NCI-H2171 (cell line): ENCODE measurements at regions not wholly inside any gene's neighbourhood (a gene's known extent, or its start where the extent isn't known, plus 50 kb on each side); places are given as distances from the start of the nearest gene placed in this dataset.
"Not testable (repeated sequence)": the region's sequence is repeated elsewhere in the genome, so short reads cannot be mapped to it uniquely, and the experiment has no call there.

Experiments used
- DNase-seq: peaks from one replicate; lab custom pipeline; 2025; lab: John Stamatoyannopoulos, UW

GRCh38 chr11:92111287-92111686 is 113.3 kb upstream of the FAT3 start:
- no peak for DNase-seq

- DNase-seq, result no peak
Measured at GRCh38 chr11:92109466-92109865, 115.2 kb upstream of the FAT3 start.

GRCh38 chr11:92107331-92107730 is 117.3 kb upstream of the FAT3 start:
- DNase-seq, result no peak

- DNase-seq, result no peak
Measured at GRCh38 chr11:92104349-92104748, 120.3 kb upstream of the FAT3 start.

GRCh38 chr11:92101920-92102319 is 122.7 kb upstream of the FAT3 start:
- DNase-seq, result no peak

- no peak for DNase-seq
Measured at GRCh38 chr11:92099183-92099582, 125.4 kb upstream of the FAT3 start.

GRCh38 chr11:92098172-92098571 is 126.4 kb upstream of the FAT3 start:
- DNase-seq, result no peak

- no peak for DNase-seq
Measured at GRCh38 chr11:92087725-92088537, 136.7 kb upstream of the FAT3 start.

GRCh38 chr11:92083123-92083522 is 141.5 kb upstream of the FAT3 start:
- DNase-seq, result no peak

GRCh38 chr11:92082652-92083051 is 142.0 kb upstream of the FAT3 start:
- no peak for DNase-seq

- not testable (repeated sequence) for DNase-seq
Measured at GRCh38 chr11:92074498-92074897, 150.1 kb upstream of the FAT3 start.

- no peak for DNase-seq
Measured at GRCh38 chr11:92071660-92072059, 153.0 kb upstream of the FAT3 start.

GRCh38 chr11:92070026-92070889 is 154.4 kb upstream of the FAT3 start:
- DNase-seq, result no peak

- no peak for DNase-seq
Measured at GRCh38 chr11:92067016-92067415, 157.6 kb upstream of the FAT3 start.

- no peak for DNase-seq
Measured at GRCh38 chr11:92061456-92062062, 163.1 kb upstream of the FAT3 start.

- DNase-seq, result no peak
Measured at GRCh38 chr11:92057849-92058442, 166.7 kb upstream of the FAT3 start.

GRCh38 chr11:92053216-92053615 is 171.4 kb upstream of the FAT3 start:
- no peak for DNase-seq

- DNase-seq, result no peak
Measured at GRCh38 chr11:92050305-92050704, 174.3 kb upstream of the FAT3 start.

GRCh38 chr11:92048415-92048814 is 176.2 kb upstream of the FAT3 start:
- DNase-seq, result no peak

GRCh38 chr11:92046103-92046502 is 178.5 kb upstream of the FAT3 start:
- no peak for DNase-seq

GRCh38 chr11:92045301-92045700 is 179.3 kb upstream of the FAT3 start:
- DNase-seq, result no peak

- no peak for DNase-seq
Measured at GRCh38 chr11:92035488-92035887, 189.1 kb upstream of the FAT3 start.
